A549 (cell line): ENCODE measurements at regions not wholly inside any gene's neighbourhood (a gene's known extent, or its start where the extent isn't known, plus 50 kb on each side); places are given as distances from the start of the nearest gene placed in this dataset.

Experiments used
- FOSB ChIP-seq: fragments of 250-450 bp; sonication (Bioruptor Pico); IDR thresholded peaks from 2 replicates; pipeline ENCODE4 v1.5.0; 2020; ENCODE audit warnings: mild to moderate bottlenecking, moderate library complexity
- HDAC2 ChIP-seq: fragments of 200-600 bp; sonication (generic); IDR thresholded peaks from 2 replicates; pipeline ENCODE4 v1.6.1; 2016
- MAFK ChIP-seq: fragments of 450-650 bp; IDR thresholded peaks from 2 replicates; pipeline ENCODE4 v1.6.1; 2014; ENCODE audit not compliant: partially characterized antibody
- POLR2A ChIP-seq: IDR thresholded peaks from 2 replicates; pipeline ENCODE4 v1.6.1; 2012; ENCODE audit warnings: mild to moderate bottlenecking, low read length
- RAD21 ChIP-seq, 2 experiments: fragments of >200 bp in 1 of 2; sonication (Bioruptor Twin) in 1 of 2; formaldehyde crosslinking in 1 of 2; IDR thresholded peaks in 1 of 2; conservative IDR thresholded peaks in 1 of 2; 2 replicates in 1 of 2; 3 replicates in 1 of 2; pipeline ENCODE4 v1.6.1; 2012 to 2018; ENCODE audit warnings: inconsistent platforms in 1 of 2
- RCOR1 ChIP-seq: fragments of 150-350 bp; IDR thresholded peaks from 2 replicates; pipeline ENCODE4 v1.6.1; 2014; ENCODE audit warnings: antibody characterized with exemption, low read length, low read depth
- SMC3 ChIP-seq: fragments of >200 bp; sonication (Bioruptor Twin); formaldehyde crosslinking; IDR thresholded peaks from 3 replicates; pipeline ENCODE4 v1.6.1; 2018; ENCODE audit warnings: inconsistent platforms
- TF ChIP-seq, protein P1 (sequence below): fragments of >200 bp; sonication (Bioruptor Twin); formaldehyde crosslinking; IDR thresholded peaks from 3 replicates; pipeline ENCODE4 v1.5.1; 2016

DNA sequence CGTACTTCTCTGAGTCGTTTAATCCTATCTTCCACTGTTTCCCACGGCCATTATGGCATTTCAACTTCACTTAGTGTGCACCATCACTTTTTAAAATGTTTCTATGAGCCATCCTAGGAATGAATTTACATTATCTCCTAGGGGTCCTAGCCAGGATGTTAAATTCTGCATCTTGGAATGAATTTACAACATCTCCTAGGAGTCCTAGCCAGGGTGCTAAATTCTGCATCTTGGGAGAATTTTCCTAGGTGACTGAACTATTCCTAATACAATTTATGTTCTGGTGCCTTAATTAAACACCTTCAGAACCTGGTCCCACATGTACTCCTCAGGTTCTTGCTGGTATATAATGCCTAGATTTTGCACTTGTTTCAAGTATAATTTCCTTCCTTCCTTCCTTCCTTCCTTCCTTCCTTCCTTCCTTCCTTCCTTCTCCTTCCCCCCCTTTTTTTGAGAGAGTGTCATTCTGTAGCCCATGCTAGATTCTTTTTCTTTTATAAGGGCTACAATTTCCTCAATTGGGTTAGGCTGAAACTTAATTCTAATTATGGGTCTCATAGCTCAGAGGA, 72.1 kb downstream of the TBR1 start:
- TF ChIP-seq RAD21 (conservative IDR thresholded peaks at IDR 0.05 in 1 of 2, IDR thresholded peaks at IDR 0.05 in 1 of 2) (no peak), RCOR1 (no peak), MAFK (no peak), HDAC2 (no peak), POLR2A (no peak), FOSB (CRISPR knock-in tag) (no peak), SMC3 (no peak)
- TF ChIP-seq, protein P1, sequence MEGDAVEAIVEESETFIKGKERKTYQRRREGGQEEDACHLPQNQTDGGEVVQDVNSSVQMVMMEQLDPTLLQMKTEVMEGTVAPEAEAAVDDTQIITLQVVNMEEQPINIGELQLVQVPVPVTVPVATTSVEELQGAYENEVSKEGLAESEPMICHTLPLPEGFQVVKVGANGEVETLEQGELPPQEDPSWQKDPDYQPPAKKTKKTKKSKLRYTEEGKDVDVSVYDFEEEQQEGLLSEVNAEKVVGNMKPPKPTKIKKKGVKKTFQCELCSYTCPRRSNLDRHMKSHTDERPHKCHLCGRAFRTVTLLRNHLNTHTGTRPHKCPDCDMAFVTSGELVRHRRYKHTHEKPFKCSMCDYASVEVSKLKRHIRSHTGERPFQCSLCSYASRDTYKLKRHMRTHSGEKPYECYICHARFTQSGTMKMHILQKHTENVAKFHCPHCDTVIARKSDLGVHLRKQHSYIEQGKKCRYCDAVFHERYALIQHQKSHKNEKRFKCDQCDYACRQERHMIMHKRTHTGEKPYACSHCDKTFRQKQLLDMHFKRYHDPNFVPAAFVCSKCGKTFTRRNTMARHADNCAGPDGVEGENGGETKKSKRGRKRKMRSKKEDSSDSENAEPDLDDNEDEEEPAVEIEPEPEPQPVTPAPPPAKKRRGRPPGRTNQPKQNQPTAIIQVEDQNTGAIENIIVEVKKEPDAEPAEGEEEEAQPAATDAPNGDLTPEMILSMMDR = no peak
